MM.1S (cell line): ENCODE measurements at regions not wholly inside any gene's neighbourhood (a gene's known extent, or its start where the extent isn't known, plus 50 kb on each side); places are given as distances from the start of the nearest gene placed in this dataset.
"Not testable (repeated sequence)": the region's sequence is repeated elsewhere in the genome, so short reads cannot be mapped to it uniquely, and the experiment has no call there.

ENCODE experiments used
- DNase-seq: peaks from one replicate; pipeline ENCODE4 v3.0.0-alpha.2; 2015
- H2AFZ ChIP-seq: fragments of 300-600 bp; sonication (generic); 2 replicates; pipeline ENCODE4 v1.6.0; 2016; ENCODE audit warnings: antibody characterized with exemption, low read length
- H3F3A ChIP-seq: fragments of 300-600 bp; sonication (generic); 2 replicates; pipeline ENCODE4 v1.6.1; 2016; ENCODE audit warnings: mild to moderate bottlenecking, antibody characterized with exemption, low read length, moderate library complexity, mixed read lengths; ENCODE audit not compliant: insufficient read depth
- H3K27ac ChIP-seq: fragments of 300-600 bp; sonication (generic); 2 replicates; pipeline ENCODE4 v1.5.1; 2016; ENCODE audit warnings: mild to moderate bottlenecking, low read length
- H3K27me3 ChIP-seq: fragments of 300-600 bp; sonication (generic); replicated peaks from 2 replicates; pipeline ENCODE4 v1.6.0; 2016; ENCODE audit warnings: low read length; ENCODE audit not compliant: insufficient read depth
- H3K36me3 ChIP-seq: fragments of 300-600 bp; sonication (generic); replicated peaks from 2 replicates; pipeline ENCODE4 v1.6.1; 2016; ENCODE audit warnings: mild to moderate bottlenecking, low read length, mixed read lengths; ENCODE audit not compliant: insufficient read depth
- H3K4me1 ChIP-seq: fragments of 300-600 bp; sonication (generic); 2 replicates; pipeline ENCODE4 v1.6.1; 2016; ENCODE audit warnings: low read length, mixed read lengths
- H3K4me2 ChIP-seq: fragments of 300-600 bp; sonication (generic); 2 replicates; pipeline ENCODE4 v1.6.0; 2016; ENCODE audit warnings: low read depth, low read length
- H3K4me3 ChIP-seq: fragments of 300-600 bp; sonication (generic); 2 replicates; pipeline ENCODE4 v1.5.1; 2016; ENCODE audit warnings: low read length, mixed read lengths
- H3K79me2 ChIP-seq: fragments of 300-600 bp; sonication (generic); 2 replicates; pipeline ENCODE4 v1.6.1; 2016; ENCODE audit warnings: mixed run types, low read length, mixed read lengths
- H3K9ac ChIP-seq: fragments of 300-600 bp; sonication (generic); 2 replicates; pipeline ENCODE4 v1.6.1; 2016; ENCODE audit warnings: low read length, mixed read lengths
- H3K9me2 ChIP-seq: fragments of 300-600 bp; sonication (generic); replicated peaks from 2 replicates; pipeline ENCODE4 v1.6.1; 2016; ENCODE audit warnings: mild to moderate bottlenecking, low read length, mixed read lengths; ENCODE audit not compliant: insufficient read depth
- H3K9me3 ChIP-seq: fragments of 300-600 bp; sonication (generic); replicated peaks from 2 replicates; pipeline ENCODE4 v1.6.1; 2016; ENCODE audit warnings: mild to moderate bottlenecking, low read length, mixed read lengths; ENCODE audit not compliant: insufficient read depth
- H4K20me1 ChIP-seq: fragments of 300-600 bp; sonication (generic); 2 replicates; pipeline ENCODE4 v1.6.1; 2016; ENCODE audit warnings: mild to moderate bottlenecking, low read length, moderate library complexity, mixed read lengths; ENCODE audit not compliant: insufficient read depth
- CTCF ChIP-seq: fragments of 300-600 bp; sonication (generic); IDR thresholded peaks from 2 replicates; pipeline ENCODE4 v1.5.1; 2016; ENCODE audit warnings: antibody characterized with exemption, low read length, mixed read lengths
- EZH2 ChIP-seq: fragments of 300-600 bp; sonication (generic); optimal IDR thresholded peaks from 2 replicates; pipeline ENCODE3; 2017; ENCODE audit warnings: low read depth, mild to moderate bottlenecking, antibody characterized with exemption, low read length, mixed read lengths
- EZH2phosphoT487 ChIP-seq: fragments of 300-600 bp; sonication (generic); IDR thresholded peaks from 2 replicates; pipeline ENCODE4 v1.6.1; 2018; ENCODE audit warnings: antibody characterized with exemption, low read length

- DNase-seq = no peak
- Histone ChIP-seq H3K9me2 (no peaks in the 10 kb centered on the region), H3K4me3 (no peak overlapping the region), H3K4me1 (no peaks in the 10 kb centered on the region), H3K36me3 (no peaks in the 10 kb centered on the region), H3K9ac (no peak overlapping the region), H4K20me1 (no peaks in the 10 kb centered on the region), H3K4me2 (no peak overlapping the region), H3K79me2 (no peaks in the 10 kb centered on the region), H2AFZ (no peak overlapping the region), H3K27ac (no peak overlapping the region), H3K27me3 (no peaks in the 10 kb centered on the region), H3F3A (no peaks in the 10 kb centered on the region), H3K9me3 (no peaks in the 10 kb centered on the region)
- TF ChIP-seq EZH2phosphoT487 (no peak), CTCF (no peak), EZH2 (no peak)
Observed at GRCh38 chr17:63024201-63024600, 58.2 kb downstream of the TANC2 start.

- Histone ChIP-seq H3K9ac (no peak overlapping the region), H2AFZ (no peak overlapping the region), H3K9me3 (no peaks in the 10 kb centered on the region), H3K36me3 (no peaks in the 10 kb centered on the region), H3K27ac (no peak overlapping the region), H3K4me2 (no peak overlapping the region), H3K4me1 (no peaks in the 10 kb centered on the region), H4K20me1 (no peaks in the 10 kb centered on the region), H3K4me3 (no peak overlapping the region), H3F3A (no peaks in the 10 kb centered on the region), H3K9me2 (no peaks in the 10 kb centered on the region), H3K27me3 (no peaks in the 10 kb centered on the region), H3K79me2 (no peaks in the 10 kb centered on the region)
- no peak for DNase-seq
- TF ChIP-seq EZH2phosphoT487 = no peak
- TF ChIP-seq CTCF = no peak
- TF ChIP-seq EZH2 = no peak
Observed at GRCh38 chr17:63024716-63025115, 58.7 kb downstream of the TANC2 start.

- H4K20me1 ChIP-seq, H2AFZ ChIP-seq, H3K9ac ChIP-seq, H3K36me3 ChIP-seq, DNase-seq, H3K79me2 ChIP-seq, H3K4me1 ChIP-seq, H3K9me3 ChIP-seq, H3K27ac ChIP-seq, H3K4me3 ChIP-seq, H3K9me2 ChIP-seq, H3F3A ChIP-seq, H3K27me3 ChIP-seq, H3K4me2 ChIP-seq: not testable (repeated sequence)
Observed at GRCh38 chr17:63025637-63026036, 59.6 kb downstream of the TANC2 start.

GRCh38 chr17:63029541-63029940 is 63.5 kb downstream of the TANC2 start:
- H3K4me2 ChIP-seq = no peak overlapping the region
- no peak overlapping the region for H3K27ac ChIP-seq
- no peaks in the 10 kb centered on the region for H3K79me2 ChIP-seq

More at GRCh38 chr17:63029541-63029940, 63.5 kb downstream of the TANC2 start:
- H3K9ac ChIP-seq = no peak overlapping the region
- no peaks in the 10 kb centered on the region for H3K27me3 ChIP-seq
- H3F3A ChIP-seq = no peaks in the 10 kb centered on the region
- no peaks in the 10 kb centered on the region for H4K20me1 ChIP-seq
- no peaks in the 10 kb centered on the region for H3K9me3 ChIP-seq
- H3K9me2 ChIP-seq = no peaks in the 10 kb centered on the region
- H2AFZ ChIP-seq = no peak overlapping the region
- TF ChIP-seq EZH2phosphoT487 (no peak), EZH2 (no peak), CTCF (no peak)
- H3K36me3 ChIP-seq = no peaks in the 10 kb centered on the region
- no peak for DNase-seq
- no peak overlapping the region for H3K4me3 ChIP-seq
- no peaks in the 10 kb centered on the region for H3K4me1 ChIP-seq
